GM23338 (cell line): ENCODE measurements at regions not wholly inside any gene's neighbourhood (a gene's known extent, or its start where the extent isn't known, plus 50 kb on each side); places are given as distances from the start of the nearest gene placed in this dataset.

Experiments used
- ATAC-seq: fragments of 200-7000 bp; cut with Tn5 transposase; 3 replicates; pipeline ENCODE4 v1.9.1; 2020
- DNase-seq: peaks from one replicate; pipeline ENCODE4 v3.0.0-alpha.2; 2015; ENCODE audit warnings: low spot score
- H2AFZ ChIP-seq: fragments of 200-600 bp; sonication (generic); 2 replicates; pipeline ENCODE4 v1.8.0; 2016; ENCODE audit warnings: antibody characterized with exemption, mild to moderate bottlenecking, moderate library complexity
- H3F3A ChIP-seq: fragments of 200-600 bp; sonication (generic); replicated peaks from 2 replicates; pipeline ENCODE4 v1.8.0; 2017; ENCODE audit warnings: antibody characterized with exemption, mixed run types, low read depth
- H3K27ac ChIP-seq: fragments of 200-600 bp; sonication (generic); 2 replicates; pipeline ENCODE4 v1.6.1; 2016; ENCODE audit warnings: low read depth
- H3K27me3 ChIP-seq: fragments of 200-600 bp; sonication (generic); 2 replicates; pipeline ENCODE4 v1.8.0; 2016; ENCODE audit warnings: mild to moderate bottlenecking, mixed run types, moderate library complexity; ENCODE audit not compliant: insufficient read depth
- H3K36me3 ChIP-seq: fragments of 200-600 bp; sonication (generic); 2 replicates; pipeline ENCODE4 v1.8.0; 2016; ENCODE audit warnings: mild to moderate bottlenecking; ENCODE audit not compliant: insufficient read depth
- H3K4me1 ChIP-seq: fragments of 200-600 bp; sonication (generic); 2 replicates; pipeline ENCODE4 v1.8.0; 2016; ENCODE audit warnings: mild to moderate bottlenecking, moderate library complexity; ENCODE audit not compliant: insufficient read depth
- H3K4me2 ChIP-seq: fragments of 200-600 bp; sonication (generic); 2 replicates; pipeline ENCODE4 v1.7.1; 2017; ENCODE audit warnings: mixed run types
- H3K4me3 ChIP-seq: fragments of 200-600 bp; sonication (generic); 2 replicates; pipeline ENCODE4 v1.6.1; 2016; ENCODE audit warnings: mixed run types
- H3K79me2 ChIP-seq: fragments of 200-600 bp; sonication (generic); replicated peaks from 2 replicates; pipeline ENCODE4 v1.8.0; 2017; ENCODE audit warnings: mild to moderate bottlenecking; ENCODE audit not compliant: insufficient read depth
- H3K9me2 ChIP-seq: fragments of 200-600 bp; sonication (generic); 2 replicates; pipeline ENCODE4 v1.8.0; 2017; ENCODE audit not compliant: insufficient read depth
- H4K20me1 ChIP-seq: fragments of 200-600 bp; sonication (generic); replicated peaks from 2 replicates; pipeline ENCODE4 v1.8.0; 2017; ENCODE audit warnings: mild to moderate bottlenecking; ENCODE audit not compliant: insufficient read depth
- H3K27ac Mint-ChIP-seq: 2 replicates; pipeline ENCODE4 v1.8.0; 2020; ENCODE audit warnings: inconsistent platforms, mild to moderate bottlenecking, moderate library complexity, mixed read lengths
- H3K27me3 Mint-ChIP-seq: 3 replicates; pipeline ENCODE4 v1.8.0; 2022; ENCODE audit warnings: low read depth, mild to moderate bottlenecking, moderate library complexity, mixed read lengths, inconsistent platforms; ENCODE audit not compliant: insufficient read depth, poor library complexity
- H3K36me3 Mint-ChIP-seq: 3 replicates; pipeline ENCODE4 v1.8.0; 2021; ENCODE audit warnings: low read depth, mild to moderate bottlenecking, inconsistent platforms, moderate library complexity, mixed read lengths
- H3K4me1 Mint-ChIP-seq: 3 replicates; pipeline ENCODE4 v1.8.0; 2020; ENCODE audit warnings: mild to moderate bottlenecking, inconsistent platforms, mixed read lengths
- H3K4me3 Mint-ChIP-seq: 3 replicates; pipeline ENCODE4 v1.8.0; 2021; ENCODE audit warnings: moderate library complexity, mild to moderate bottlenecking, inconsistent platforms, mixed read lengths
- H3K9me3 Mint-ChIP-seq: 3 replicates; pipeline ENCODE4 v1.8.0; 2020; ENCODE audit warnings: moderate library complexity, mild to moderate bottlenecking, inconsistent platforms, mixed read lengths
- CREB1 ChIP-seq: fragments of 250-450 bp; sonication (Bioruptor Pico); IDR thresholded peaks from 2 replicates; pipeline ENCODE4 v1.5.0; 2020; ENCODE audit warnings: low read depth, mild to moderate bottlenecking, moderate library complexity
- CTCF ChIP-seq, 2 experiments: fragments of 200-600 bp in 1 of 2; sonication (generic) in 1 of 2; conservative IDR thresholded peaks; 2 replicates each; pipeline versions ENCODE4 v1.5.1 to v1.6.1; 2016 to 2017; ENCODE audit warnings: antibody characterized with exemption in 2 of 2, low read depth in 2 of 2, mild to moderate bottlenecking in 2 of 2, moderate library complexity in 1 of 2
- ETS1 ChIP-seq: IDR thresholded peaks from 2 replicates; pipeline ENCODE4 v1.6.1; 2016; ENCODE audit warnings: antibody characterized with exemption
- EZH2phosphoT487 ChIP-seq: fragments of 200-600 bp; sonication (generic); IDR thresholded peaks from one replicate; pipeline ENCODE4 v1.8.1; 2018; ENCODE audit warnings: antibody characterized with exemption; ENCODE audit not compliant: unreplicated experiment
- REST ChIP-seq: IDR thresholded peaks from one replicate; pipeline ENCODE4 v1.6.1; 2018; ENCODE audit warnings: antibody characterized with exemption; ENCODE audit not compliant: unreplicated experiment
- STAT1 ChIP-seq: IDR thresholded peaks from one replicate; pipeline ENCODE4 v1.6.1; 2016; ENCODE audit warnings: antibody characterized with exemption; ENCODE audit not compliant: unreplicated experiment
- ZNF462 ChIP-seq: fragments of 250-450 bp; sonication (Bioruptor Pico); IDR thresholded peaks from 2 replicates; pipeline ENCODE4 v1.5.0; 2020; ENCODE audit warnings: mild to moderate bottlenecking, moderate library complexity

- H3F3A ChIP-seq = no peaks in the 10 kb centered on the region
- H3K79me2 ChIP-seq = no peaks in the 10 kb centered on the region
- TF ChIP-seq STAT1 (no peak), CTCF (conservative IDR thresholded peaks at IDR 0.05; ENCODE audit: low read depth in 2 of 2) (peak; percentile 42 to 45), ZNF462 (CRISPR knock-in tag) (no peak), EZH2phosphoT487 (no peak), REST (no peak), CREB1 (CRISPR knock-in tag) (no peak), ETS1 (no peak)
- peak; percentile 49 for DNase-seq
- no peak overlapping the region for H3K27ac ChIP-seq
- Mint-ChIP-seq H3K27ac (no peak overlapping the region), H3K4me3 (no peak overlapping the region), H3K36me3 (no peaks in the 10 kb centered on the region), H3K4me1 (no peaks in the 10 kb centered on the region), H3K9me3 (no peaks in the 10 kb centered on the region; the same call in none of the 3 replicates), H3K27me3 (no peaks in the 10 kb centered on the region)
- no peaks in the 10 kb centered on the region for H4K20me1 ChIP-seq
- no peaks in the 10 kb centered on the region for H3K4me1 ChIP-seq
- no peaks in the 10 kb centered on the region for H3K27me3 ChIP-seq
- H3K36me3 ChIP-seq = no peaks in the 10 kb centered on the region
- no peak for ATAC-seq
- no peak overlapping the region for H2AFZ ChIP-seq
- no peaks in the 10 kb centered on the region for H3K9me2 ChIP-seq
- H3K4me2 ChIP-seq = no peak overlapping the region
- no peak overlapping the region for H3K4me3 ChIP-seq
Observed at GRCh38 chrX:75623535-75623934, 100.7 kb upstream of the ZDHHC15 start.
